NCI-H146 (cell line): ENCODE measurements at regions not wholly inside any gene's neighbourhood (a gene's known extent, or its start where the extent isn't known, plus 50 kb on each side); places are given as distances from the start of the nearest gene placed in this dataset.
"Not testable (repeated sequence)": the region's sequence is repeated elsewhere in the genome, so short reads cannot be mapped to it uniquely, and the experiment has no call there.

Experiments used
- DNase-seq: peaks from one replicate; lab custom pipeline; 2025; lab: John Stamatoyannopoulos, UW

DNA sequence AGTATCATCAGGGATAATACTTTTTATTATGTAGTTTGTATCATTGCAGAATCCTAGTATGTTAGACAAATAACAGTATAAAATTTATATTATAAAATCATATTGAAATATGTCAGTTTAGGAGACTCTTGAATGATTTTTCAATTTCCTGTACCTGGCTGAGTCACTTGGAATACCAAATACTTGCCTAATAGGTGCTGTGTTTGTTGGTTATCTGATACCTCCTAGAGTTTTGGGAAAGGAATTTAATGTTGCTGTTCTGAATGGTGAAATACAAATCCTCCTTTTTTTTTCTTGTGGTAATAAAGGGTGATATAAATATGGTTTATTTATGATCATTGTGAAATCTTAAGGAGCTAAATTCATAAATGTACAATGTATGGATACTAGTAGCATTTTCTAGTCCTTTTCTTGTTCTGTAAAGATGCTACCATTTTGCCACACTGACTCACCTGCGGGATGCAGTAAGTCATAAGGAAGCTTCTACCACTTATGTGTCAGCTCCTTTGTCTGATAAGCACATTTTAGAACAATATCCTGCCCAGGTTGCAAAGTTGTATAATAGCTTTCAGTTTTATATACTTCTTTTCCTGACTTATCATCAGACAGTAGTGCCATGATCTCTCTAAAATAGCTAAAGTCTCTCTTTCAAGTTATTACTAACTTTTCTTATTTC lies 465.5 kb downstream of the XIRP2 start:
- DNase-seq: no peak

DNA sequence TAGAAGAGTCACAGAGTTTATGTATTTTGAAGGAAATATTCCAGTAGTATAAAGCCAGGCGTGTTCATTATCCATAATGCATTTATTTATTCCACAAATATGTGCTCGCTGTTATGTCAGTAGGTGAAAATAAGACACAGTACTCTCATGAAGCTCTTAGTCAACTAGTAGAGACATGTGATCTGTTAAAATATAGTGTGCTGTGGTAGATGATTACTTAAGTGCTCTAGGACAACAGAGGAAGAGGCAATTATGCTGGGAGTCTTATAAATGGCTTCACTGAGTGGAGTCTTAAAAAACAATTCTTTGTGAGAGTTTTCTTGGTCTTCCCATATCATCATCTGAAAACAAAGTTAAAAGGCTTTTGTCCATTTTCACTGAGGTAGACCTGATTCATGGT lies 457.3 kb downstream of the XIRP2 start:
- no peak for DNase-seq

DNA sequence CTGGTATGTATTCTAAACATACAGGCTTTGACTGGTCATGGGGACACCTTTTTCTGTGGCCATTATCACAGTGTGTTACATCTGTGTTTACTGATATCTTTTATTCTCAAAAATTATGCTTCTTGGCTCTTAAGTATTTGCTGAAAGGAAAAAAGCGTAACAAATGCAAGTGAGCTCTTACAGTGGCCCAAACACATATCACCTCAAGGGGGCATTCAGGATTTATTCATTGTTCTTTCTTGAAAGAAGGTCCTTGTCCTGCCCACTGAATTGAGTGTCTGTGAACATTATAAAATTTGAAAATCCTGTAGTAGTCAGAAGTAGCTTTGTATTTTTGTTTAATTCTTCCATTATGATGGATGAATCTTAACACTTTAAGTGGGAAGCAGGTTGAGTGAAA lies 454.5 kb downstream of the XIRP2 start:
- DNase-seq: no peak

DNA sequence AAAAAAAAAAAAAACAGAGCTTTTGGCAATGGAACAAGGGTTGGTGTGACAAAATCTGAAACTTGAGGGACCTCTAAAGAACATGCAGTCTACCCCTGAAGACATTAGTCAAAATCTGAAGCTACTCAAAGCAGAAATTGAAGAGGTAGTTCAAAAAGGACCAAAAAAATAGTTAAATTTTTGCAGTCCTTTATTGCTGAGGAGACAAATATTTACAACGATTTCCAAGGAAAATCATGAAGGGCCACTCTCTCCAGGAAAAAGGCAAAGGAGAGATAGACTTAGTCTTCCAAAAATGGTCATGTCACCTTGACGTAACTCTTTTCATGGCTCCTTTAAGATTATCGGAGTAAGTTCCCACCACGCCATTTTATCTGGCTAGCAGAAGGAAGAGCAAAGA lies 452.0 kb downstream of the XIRP2 start:
- no peak for DNase-seq

DNA sequence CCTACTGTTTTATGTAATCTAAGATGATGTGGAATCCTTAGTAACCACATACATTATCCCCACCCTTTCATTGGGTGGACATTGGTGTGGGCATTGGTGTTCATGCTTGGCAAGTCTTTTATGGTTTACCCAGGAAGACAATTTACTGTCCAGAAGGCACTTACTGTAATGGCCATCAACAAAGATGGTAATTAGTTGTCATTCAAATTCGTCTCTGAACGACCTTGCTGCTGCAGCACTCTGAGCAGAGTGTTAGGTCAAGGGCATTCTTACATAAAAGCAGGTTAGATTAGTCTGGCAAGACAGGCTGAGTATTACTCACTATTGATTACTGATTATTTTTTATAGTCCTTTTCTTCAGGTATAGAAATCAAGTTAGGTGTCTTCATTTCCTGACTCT lies 447.9 kb downstream of the XIRP2 start:
- no peak for DNase-seq

DNA sequence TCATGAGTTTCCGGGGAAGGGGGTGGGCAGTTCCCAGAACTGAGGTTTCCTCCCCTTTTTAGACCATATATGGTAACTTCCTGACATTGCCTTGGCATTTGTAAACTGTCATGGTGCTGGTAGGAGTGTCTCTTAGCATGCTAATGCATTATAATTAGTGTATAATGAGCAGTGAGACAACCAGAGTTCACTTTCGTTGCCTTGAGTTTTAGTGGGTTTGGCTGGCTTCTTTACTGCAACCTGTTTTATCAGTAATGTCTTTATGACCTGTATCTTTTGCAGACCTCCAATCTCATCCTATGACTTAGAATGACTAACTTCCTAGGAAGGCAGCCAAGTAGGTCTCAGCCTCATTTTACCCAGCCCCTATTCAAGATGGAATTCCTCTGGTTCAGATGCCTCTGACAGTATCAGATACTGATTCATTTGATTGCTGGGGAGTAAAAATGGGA lies 447.3 kb downstream of the XIRP2 start:
- DNase-seq: no peak

DNA sequence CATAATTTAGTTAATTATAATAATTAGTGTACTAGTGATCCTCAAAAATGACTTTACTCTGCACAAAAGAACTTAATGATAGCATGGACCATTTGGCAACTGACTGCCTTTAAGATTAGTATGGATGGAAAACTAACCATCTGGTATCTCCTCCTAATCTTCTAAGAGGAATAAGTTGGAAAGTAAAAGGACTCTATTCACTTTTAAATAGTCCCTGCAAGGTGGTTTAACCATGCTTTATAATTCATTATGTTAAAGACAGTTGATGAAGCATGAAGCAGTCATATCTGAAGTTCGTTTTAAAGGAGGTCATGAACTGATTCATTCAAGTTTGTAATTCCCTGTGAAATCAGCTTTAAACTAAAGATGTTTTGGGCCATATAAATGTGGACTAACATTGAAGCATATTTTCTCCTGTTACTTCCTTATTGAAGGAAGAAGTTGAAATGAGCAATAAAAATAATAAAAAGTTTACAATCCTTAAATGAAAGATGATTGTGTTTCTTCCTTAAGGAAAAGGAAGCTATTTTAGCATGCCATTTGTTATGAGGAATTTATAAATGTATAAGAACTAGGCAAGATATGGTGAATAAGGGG lies 446.0 kb downstream of the XIRP2 start:
- no peak for DNase-seq

DNA sequence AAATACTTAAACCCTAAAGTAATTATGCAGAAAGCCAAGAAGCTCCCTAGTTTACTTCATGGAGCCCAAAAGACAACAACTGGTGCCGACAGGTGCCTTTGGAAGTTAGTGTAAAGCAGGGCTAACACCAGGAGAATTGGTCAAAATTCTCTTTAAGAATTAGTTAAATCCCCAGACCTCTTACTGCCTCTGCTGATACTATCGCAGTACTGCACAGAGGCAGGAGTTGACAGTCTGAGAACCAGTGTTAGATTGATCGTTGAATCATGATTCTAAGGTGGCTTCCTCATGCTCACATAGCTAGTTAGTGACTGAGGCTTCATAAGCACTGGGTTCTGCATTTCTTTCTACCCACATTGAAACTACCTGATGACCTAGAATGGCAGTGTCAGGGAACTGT lies 445.0 kb downstream of the XIRP2 start:
- no peak for DNase-seq

DNA sequence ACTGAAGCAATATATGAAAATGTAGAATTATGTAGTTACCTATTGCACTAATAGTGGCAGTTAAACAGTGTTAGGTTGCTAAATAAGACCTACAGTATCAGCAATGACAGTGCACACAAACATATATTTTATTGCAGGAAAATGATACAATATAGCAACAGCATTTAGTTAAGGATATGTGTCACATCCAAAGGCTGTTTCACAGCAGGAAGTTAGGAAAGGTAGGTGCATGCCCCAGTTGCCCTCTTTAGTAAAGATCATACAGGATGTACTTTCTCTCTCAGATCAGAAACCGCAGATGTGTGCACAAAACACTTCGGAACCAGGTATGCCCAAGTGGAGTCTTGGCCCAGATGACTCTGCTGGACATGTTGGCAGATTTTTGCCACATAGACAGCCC lies 444.1 kb downstream of the XIRP2 start:
- DNase-seq: no peak

DNA sequence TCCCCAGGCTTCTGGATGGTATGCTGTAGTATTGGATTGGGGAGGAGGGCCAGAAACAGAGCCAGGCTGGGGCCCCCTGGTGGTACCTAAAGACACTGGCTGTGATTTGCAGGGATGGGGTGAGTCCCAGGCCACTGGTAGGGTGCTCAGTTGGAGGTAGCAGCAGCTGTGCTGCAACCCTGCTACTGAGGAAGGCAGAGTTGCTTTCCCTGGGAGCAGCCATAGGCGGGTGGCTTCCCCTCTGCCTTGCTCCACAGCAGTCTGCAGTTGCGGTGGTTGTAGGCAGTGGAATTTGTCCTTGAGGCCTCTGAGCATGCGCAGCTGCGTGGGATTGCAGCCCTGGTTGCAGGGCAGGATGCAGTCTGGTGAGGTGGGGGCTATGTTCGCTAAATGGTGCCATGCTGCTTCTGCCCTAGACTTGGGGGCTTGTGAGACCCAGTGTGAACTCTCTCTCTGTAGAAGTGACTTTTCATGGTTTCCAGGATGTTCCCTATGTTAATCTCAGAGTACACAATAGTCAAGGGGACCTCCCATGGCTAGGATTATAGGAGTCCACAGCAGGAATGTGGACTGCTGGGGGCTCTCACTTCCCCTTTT lies 443.5 kb downstream of the XIRP2 start:
- DNase-seq: no peak

DNA sequence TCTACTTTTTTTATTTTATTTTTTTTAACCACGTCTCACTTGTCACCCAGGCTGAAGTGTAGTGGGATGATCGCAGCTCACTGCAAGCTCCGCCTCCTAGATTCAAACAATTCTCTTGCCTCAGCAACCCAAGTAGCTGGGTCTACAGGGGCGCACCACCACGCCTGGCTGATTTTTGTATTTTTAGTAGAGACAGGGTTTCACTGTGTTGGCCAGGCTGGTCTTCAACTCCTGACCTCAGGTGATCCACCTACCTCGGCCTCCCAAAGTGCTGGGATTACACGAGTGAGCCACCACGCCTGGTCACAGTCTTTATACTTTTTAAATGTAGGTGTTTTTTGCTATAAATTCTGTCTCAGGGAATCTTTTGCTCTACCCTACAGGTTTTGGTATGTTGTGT lies 440.5 kb downstream of the XIRP2 start:
- not testable (repeated sequence) for DNase-seq

DNA sequence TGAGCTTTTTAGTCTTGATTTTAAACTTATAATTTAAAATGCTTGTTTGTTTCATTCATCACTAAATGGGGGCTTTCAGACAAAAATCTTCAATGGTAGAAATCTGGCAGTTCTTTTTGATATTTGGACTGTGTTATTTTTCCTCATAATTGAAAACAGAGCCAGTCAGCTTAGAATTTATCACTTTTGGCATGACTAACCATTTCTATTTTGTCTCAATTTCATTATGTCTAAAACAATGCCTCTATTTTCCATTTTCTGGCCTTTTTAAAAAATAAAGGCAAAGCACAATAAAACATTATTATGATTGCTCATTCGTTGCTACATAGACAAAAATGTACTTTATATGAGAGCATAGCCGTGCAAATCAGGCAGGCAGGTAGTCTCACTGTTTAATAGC lies 434.5 kb downstream of the XIRP2 start:
- DNase-seq: no peak

DNA sequence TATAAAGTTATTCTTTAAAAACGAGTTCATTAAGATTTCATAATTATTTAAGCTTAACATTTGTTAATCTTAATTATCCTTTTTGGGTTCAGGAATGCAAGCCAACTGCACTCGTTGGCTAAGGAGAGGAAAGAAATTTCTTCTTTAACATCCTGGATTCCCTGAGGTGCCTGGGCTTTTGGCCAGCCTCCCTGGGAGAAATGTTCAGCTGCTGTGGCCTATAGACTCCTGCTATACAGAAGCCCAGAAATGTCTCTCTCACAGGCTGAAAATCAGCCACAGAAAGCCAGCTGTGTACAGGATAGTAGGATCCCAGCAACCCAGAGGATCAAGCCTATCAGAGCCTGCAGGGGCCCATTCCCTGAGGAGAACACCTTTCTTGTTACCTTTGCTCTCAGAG lies 430.3 kb downstream of the XIRP2 start:
- no peak for DNase-seq

DNA sequence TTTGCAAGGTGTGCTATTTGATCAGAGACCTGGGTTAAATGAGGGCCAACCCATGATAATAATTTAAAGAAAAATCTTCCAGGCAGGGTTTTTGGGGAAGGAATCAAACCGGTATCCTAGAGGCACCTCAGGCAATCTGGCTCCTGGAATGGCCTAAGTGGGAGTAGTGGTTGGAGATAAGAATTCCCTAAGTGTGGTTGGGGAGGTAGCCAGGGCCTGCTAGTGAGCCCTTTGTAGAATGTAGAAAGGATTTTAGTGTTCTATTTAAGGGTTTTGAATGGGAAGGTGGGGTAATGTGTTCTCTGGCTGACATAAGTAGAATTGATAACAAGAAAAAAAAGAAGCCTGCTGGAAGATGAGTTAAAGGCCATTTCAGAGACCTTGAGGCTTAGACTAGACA lies 422.2 kb downstream of the XIRP2 start:
- DNase-seq: no peak
